8988T (cell line): ENCODE measurements at regions not wholly inside any gene's neighbourhood (a gene's known extent, or its start where the extent isn't known, plus 50 kb on each side); places are given as distances from the start of the nearest gene placed in this dataset.

Experiments
- DNase-seq: peaks from one replicate; pipeline ENCODE4 v3.0.0; 2011

- no peak for DNase-seq
These were observed 139.6 kb downstream of the SOCS6 start for GRCh38 chr18:70428439-70428838.

- no peak for DNase-seq
These were observed 138.0 kb downstream of the SOCS6 start for GRCh38 chr18:70426818-70427217.

DNA sequence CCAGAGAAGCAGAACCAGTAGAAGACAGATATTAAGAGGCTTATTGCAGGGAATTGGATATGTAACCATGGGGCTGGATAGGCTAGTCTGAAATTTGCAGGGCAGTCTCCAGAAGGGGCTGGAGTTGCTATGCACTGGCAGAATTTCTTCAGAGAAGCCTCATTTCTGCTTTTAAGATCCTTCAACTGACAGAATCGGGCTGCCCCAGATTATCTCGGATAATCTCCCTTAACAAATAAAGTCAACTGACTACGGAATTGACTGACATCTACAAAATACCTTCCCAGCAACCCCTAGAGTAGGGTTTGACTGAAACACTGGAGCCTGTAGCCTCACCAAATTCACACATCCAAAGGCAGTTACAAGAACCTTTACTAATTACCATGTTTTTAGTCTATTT is 136.4 kb downstream of the SOCS6 start:
- DNase-seq, result no peak

GRCh38 chr18:70423988-70424387 is 135.1 kb downstream of the SOCS6 start:
- no peak for DNase-seq

DNA sequence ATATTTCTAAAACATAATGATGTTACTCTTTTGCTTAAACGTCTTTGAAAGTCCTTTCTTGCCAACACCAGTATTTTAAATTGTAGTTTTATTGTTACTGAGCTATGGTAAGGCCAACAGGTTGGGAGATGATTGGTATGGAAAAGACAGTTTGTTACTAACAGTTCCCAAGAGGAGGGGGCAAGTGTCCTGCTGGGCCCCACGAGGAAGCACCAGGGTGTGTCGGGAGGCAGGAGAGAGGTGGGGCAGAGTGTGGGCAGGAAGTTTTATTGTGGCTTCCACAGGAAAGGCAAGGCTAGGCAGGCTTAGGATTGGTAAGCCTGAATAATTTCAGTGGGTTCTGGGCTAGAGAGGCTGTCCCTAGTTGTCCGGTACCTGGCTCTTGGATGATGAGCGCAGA is 134.3 kb downstream of the SOCS6 start:
- DNase-seq, result no peak

DNA sequence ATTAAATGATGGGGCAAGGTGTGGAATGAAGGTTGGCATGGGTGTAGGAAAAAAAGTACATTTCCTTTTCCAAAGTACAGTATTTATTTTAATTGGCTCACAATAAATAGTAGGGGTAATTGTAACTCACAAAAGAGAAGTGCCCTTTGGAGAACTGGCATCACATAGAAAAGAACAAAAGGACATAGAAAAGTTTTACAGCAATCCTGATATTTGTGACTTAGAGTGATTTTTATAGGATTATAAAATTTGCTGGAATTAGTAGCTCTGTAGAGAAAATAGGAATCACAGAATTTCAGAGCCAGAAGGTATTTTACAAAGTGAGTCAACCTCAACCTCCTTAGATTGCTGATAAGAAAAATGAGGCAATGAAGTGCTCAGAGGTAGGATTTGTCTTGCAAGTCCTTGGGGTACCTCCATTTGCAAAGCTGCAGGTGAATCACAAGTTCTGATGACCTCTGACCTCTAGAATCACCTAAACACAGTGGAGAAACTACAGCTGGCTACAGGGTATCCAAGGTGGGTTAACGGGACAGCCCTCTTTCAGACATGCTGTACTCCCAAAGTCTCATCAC is 133.6 kb downstream of the SOCS6 start:
- DNase-seq, result no peak

- no peak for DNase-seq
These were observed 132.9 kb downstream of the SOCS6 start for GRCh38 chr18:70421471-70422390.

DNA sequence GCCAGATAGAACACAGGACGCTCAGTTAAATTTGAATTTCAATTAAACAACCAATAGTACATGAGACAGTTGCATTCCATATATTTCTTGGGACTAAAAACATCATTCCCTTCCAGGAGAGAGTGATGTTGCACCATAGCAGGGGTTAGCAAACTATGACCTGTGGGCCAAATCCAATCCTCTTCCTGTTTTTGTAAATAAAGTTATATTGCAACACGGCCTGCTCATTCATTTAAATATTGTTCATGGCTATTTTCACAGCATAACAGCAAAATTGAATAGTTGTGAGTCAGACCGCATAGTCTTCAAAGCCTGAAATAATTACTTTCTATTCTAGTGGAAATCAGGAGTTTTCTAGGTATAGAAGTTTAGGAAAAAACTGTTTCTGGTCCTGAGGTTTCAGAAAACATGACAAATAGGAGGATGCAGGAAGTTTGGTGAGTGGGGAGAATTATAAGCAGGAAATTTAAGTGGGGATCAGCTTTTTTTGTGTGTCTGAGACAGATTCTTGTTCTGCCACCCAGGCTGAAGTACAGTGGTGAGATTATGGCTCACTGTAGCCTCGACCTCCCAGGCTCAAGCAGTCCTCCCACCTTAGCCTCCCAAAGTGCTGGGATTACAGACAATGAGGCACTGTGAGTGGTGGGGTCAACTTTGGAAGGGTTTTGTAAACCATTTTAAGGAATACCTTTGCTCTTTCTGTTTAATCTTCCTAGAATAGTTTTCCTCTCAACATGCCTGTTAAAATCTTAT is 131.5 kb downstream of the SOCS6 start:
- no peak for DNase-seq

DNA sequence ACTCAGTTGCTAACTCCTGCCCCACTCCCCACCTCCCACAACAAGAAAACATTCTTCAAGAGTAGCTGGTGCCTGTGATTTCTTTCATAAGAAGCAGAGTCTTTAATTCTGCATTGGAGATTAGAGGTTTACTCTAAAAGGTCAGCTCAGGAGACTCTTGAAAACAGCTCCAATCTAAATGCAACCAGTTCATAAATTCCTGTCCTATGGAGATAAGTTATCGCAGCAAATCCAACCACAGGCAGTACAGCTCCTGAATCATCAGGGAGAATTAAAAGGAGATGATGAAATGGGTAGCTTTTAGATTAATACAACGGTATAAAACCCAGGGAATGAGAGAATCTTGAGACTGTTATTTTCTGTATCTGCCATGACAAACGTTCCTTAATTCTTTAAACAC is 130.7 kb downstream of the SOCS6 start:
- no peak for DNase-seq

DNA sequence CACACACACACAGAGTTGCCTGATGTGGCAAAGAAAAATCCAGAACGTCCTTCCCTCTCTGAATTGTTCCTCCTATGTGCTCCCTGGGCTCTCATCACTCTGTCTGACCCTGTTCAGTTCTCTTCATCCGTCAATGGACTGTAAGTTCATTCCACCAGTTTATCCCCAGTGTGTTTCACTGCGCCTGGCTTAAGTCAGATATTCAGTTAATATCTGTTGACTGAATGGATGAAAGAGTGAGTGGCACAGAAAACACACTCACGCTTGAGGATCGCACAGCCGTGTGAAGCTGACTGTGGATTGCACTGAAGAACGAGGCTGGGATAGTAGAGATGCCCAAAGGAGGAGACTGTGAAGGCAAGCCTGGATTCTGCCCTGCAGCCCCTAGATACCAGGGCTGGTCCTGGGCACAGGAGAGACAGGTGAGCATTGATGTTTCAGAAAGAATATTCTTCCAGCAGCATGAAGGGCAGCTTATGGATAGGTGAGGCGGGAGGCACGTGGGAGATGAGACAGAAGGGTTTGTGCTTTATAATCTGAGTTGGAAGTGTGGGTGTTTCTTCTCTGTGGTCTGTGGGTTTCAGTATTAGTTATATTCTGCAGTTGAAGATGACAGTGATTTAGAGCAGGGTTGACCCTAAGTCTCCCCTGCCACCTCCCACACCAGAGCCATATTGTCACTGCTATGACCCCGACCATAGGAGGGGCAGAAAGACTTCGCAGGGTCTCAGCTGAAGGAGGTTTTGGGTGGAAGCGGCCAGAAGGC is 129.9 kb downstream of the SOCS6 start:
- DNase-seq, result no peak

GRCh38 chr18:70417847-70418246 is 129.0 kb downstream of the SOCS6 start:
- DNase-seq, result no peak

- no peak for DNase-seq
These were observed 127.7 kb downstream of the SOCS6 start for GRCh38 chr18:70416496-70416895.

- no peak for DNase-seq
These were observed 127.1 kb downstream of the SOCS6 start for GRCh38 chr18:70415823-70416488.

DNA sequence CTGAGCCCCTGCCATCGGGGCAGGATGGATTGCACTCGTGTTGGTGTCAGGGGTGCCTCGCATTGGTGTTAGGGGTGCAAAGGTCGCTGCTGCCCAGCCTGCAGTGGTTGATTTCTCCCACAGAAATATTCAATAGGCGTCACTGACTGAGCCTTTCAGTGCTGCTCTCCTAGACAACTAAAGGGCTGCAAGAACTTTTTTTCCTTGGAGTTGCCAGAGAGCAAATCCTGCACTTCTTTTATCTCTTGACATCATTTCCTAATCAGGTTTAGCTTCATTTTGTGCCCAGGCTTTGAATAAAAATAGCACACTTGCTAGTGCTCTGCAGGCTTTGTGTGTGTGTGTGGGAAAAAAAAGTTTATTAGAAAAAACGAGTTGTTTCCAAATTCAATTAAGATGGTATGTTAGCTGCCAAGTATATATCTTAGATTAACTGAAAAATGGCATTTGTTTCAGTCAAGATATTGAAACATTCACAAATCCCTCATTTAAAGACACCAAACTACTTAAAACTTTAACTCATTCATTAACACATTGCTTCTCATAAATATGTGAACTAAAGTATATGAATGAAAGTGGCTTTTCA is 125.6 kb downstream of the SOCS6 start:
- no peak for DNase-seq

DNA sequence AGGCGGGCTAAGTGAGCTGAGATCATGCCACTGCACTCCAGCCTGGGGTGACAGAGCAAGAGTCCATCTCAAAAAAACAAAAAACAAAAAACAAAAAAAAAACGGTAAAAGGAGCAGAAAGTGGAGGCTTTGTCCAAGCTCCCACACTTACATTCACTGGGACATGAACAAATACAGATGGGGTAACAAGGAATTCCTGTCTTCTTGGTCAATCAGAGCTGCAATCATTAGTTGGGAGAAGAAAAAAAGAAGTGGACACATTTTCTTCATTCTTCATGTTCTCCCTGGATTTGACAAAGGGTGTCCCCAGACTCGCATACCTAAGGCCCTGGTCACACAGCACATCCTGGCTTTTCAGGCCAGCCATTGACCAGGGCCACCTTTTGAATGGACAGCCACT is 124.6 kb downstream of the SOCS6 start:
- no peak for DNase-seq

GRCh38 chr18:70411876-70412435 is 123.1 kb downstream of the SOCS6 start:
- DNase-seq, result no peak

DNA sequence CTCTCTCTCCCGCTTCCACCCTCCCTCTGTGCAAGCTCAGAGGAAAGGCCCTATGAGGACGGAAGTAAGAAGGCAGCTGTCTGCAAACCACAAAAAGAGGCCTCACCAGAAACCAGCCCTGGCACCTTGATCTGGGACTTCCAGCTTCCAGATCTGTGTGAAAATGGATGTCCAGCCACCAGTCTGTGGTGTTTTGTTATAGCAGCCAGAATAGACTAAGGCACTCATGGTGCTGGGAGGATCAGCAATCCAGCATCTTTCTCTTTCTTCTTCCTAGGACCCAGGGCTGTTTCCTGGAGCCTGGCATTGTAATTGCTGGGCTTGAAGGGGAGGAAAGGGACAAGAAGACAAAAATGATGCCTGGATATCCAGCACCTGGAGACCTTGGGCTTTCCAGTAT is 122.5 kb downstream of the SOCS6 start:
- no peak for DNase-seq

DNA sequence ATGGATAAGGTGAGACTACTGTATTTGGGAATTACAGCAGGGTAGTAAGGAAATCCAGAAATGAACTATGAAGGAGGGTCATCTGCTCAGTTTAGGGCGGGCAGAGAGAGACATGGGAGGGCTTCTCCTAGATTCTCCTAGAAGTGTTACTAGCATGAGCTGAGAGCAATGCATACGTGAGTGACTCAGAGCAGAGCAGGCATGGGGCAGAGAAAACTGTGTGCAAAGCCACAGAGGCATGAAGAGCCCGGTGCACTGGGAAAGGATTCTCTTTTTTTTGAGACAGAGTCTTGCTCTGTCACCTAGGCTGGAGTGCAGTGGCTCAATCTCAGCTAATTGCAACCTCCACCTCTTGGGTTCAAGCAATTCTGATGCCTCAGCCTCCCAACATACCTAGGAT is 116.2 kb downstream of the SOCS6 start:
- no peak for DNase-seq

DNA sequence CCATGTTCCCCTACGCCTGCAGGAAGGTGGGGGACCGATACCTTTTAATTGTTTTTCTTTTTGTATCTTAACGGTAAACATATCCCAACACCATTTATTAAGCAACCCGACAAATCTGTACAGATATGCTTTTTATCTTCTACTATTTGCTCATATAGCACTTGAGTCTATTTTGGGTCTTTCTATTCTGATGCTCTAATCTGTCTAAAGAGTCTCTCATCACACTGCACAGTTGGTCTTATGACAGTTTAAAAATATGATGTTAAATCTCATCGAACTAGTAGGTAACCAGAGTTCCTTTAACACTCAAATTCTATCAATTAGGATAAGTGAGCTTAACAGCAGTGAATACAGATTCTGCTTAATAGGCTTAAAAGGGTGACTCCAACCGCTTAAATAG is 111.6 kb downstream of the SOCS6 start:
- DNase-seq, result no peak

DNA sequence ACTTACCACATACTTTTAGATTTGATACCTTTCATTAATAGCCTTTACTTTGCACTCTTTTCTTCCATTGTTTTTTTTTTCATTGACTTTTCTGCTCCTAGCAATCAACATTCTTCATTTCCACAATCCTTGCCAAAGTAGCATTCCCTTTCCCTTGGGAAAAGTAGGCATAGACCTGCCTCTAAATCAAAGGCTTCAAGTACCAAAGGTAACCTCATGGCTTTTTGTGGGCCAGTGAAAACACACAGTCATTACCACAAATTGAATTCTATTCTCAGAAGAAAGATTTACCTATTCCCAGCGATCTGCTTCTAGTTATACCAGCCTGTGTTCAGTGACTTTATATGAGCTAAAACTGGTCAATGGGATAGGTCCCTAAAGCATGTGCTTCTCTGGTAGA is 109.2 kb downstream of the SOCS6 start:
- no peak for DNase-seq

DNA sequence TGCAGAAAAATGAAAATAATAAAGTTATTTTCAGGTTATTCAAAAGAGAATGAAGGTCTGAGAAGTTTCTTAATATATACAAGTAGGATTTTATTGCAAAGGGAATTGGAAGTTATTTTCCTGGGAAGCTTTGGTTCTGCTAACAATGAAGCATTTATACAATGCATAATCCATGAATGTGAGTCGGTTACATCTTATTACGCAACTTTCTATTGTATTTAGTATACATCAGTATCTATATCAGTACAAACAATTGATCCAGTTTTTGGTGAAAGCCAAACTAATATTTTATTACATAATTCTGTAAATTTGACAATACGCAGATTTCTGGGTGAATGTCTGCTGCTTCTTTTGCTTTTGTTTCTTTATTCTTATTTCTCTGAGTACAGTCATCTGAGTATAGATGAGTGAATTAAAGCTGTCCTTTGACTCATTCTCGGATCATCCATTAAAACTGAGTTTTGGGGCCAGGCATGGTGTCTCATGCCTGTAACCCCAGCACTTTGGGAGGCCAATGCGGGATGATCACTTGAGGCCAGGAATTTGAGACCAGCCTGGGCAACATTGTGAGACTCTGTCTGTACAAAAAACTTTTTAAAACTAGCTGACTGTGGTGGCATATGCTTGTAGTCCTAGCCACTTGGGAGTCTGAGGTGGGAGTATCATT is 108.5 kb downstream of the SOCS6 start:
- DNase-seq, result no peak
